OCI-LY1 (cell line): ENCODE measurements at regions not wholly inside any gene's neighbourhood (a gene's known extent, or its start where the extent isn't known, plus 50 kb on each side); places are given as distances from the start of the nearest gene placed in this dataset.

Experiments
- CTCF ChIP-seq: fragments of 200-600 bp; sonication (generic), shearing (Covaris generic); IDR thresholded peaks from 2 replicates; pipeline ENCODE4 v1.5.1; 2017; ENCODE audit warnings: mild to moderate bottlenecking, antibody characterized with exemption, low read length, moderate library complexity, mixed read lengths
- EZH2 ChIP-seq: fragments of 200-600 bp; sonication (generic), shearing (Covaris generic); IDR thresholded peaks from 2 replicates; pipeline ENCODE4 v1.8.0; 2017; ENCODE audit warnings: borderline replicate concordance, mixed run types, mild to moderate bottlenecking, antibody characterized with exemption, low read length, moderate library complexity, mixed read lengths

- TF ChIP-seq CTCF: no peak
- no peak for TF ChIP-seq EZH2
Observed at GRCh38 chr15:62503451-62503850, 338.4 kb upstream of the C2CD4B start.
